ENCODE measurements at regions not wholly inside any gene's neighbourhood (a gene's known extent, or its start where the extent isn't known, plus 50 kb on each side); places are given as distances from the start of the nearest gene placed in this dataset.

- Histone ChIP-seq H3K4me1 (no peaks in the 10 kb centered on the region), H3K36me3 (no peaks in the 10 kb centered on the region), H3K27me3 (no peaks in the 10 kb centered on the region), H3K9me3 (no peaks in the 10 kb centered on the region), H3K27ac (no peak overlapping the region), H3K4me3 (no peak overlapping the region)
- TF ChIP-seq, protein P1, sequence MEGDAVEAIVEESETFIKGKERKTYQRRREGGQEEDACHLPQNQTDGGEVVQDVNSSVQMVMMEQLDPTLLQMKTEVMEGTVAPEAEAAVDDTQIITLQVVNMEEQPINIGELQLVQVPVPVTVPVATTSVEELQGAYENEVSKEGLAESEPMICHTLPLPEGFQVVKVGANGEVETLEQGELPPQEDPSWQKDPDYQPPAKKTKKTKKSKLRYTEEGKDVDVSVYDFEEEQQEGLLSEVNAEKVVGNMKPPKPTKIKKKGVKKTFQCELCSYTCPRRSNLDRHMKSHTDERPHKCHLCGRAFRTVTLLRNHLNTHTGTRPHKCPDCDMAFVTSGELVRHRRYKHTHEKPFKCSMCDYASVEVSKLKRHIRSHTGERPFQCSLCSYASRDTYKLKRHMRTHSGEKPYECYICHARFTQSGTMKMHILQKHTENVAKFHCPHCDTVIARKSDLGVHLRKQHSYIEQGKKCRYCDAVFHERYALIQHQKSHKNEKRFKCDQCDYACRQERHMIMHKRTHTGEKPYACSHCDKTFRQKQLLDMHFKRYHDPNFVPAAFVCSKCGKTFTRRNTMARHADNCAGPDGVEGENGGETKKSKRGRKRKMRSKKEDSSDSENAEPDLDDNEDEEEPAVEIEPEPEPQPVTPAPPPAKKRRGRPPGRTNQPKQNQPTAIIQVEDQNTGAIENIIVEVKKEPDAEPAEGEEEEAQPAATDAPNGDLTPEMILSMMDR (IDR thresholded peaks at IDR 0.05), result no peak
- DNase-seq (ENCODE audit: low spot score in 2 of 2), result no peak
- intact Hi-C loops (cut with DNase I), result no loop called here
These were observed 292.5 kb upstream of the SHH start for GRCh38 chr7:156104501-156105336.

DNA sequence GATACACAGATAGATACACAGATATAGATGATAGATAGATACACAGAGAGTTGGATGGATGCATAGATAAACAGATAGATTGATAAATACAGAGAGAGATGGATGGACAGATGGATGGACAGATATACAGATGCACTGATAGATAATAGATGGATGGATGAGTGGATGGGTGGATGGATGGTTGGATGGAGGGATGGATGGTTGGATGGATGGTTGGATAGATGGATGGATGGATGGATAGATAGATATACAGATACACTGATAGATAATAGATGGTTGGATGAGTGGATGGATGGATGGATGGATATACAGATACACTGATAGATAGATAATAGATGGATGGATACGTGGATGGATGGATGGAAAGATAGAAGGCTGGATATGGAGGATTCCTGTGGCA, 290.0 kb upstream of the SHH start:
- intact Hi-C loops (cut with DNase I), result no loop called here

GRCh38 chr7:156101355-156101754, 289.1 kb upstream of the SHH start:
- Histone ChIP-seq H3K27ac (no peak overlapping the region), H3K9me3 (no peaks in the 10 kb centered on the region), H3K4me3 (no peak overlapping the region), H3K36me3 (no peaks in the 10 kb centered on the region), H3K27me3 (no peaks in the 10 kb centered on the region), H3K4me1 (no peaks in the 10 kb centered on the region)
- no peak for DNase-seq (ENCODE audit: low spot score in 2 of 2)
- intact Hi-C loops (cut with DNase I), result no loop called here
- TF ChIP-seq, protein P1 (IDR thresholded peaks at IDR 0.05), result no peak

More for the DNA sequence above, 290.0 kb upstream of the SHH start:
- Histone ChIP-seq H3K4me3 (no peak overlapping the region), H3K27me3 (no peaks in the 10 kb centered on the region), H3K4me1 (no peaks in the 10 kb centered on the region), H3K27ac (no peak overlapping the region), H3K9me3 (no peaks in the 10 kb centered on the region), H3K36me3 (no peaks in the 10 kb centered on the region)
- TF ChIP-seq, protein P1 (IDR thresholded peaks at IDR 0.05), result no peak
- no peak for DNase-seq (ENCODE audit: low spot score in 2 of 2)

- intact Hi-C loops (cut with DNase I), result no loop called here
- TF ChIP-seq, protein P1 (IDR thresholded peaks at IDR 0.05), result no peak
These were observed 287.8 kb upstream of the SHH start for GRCh38 chr7:156100086-156100485.

DNA sequence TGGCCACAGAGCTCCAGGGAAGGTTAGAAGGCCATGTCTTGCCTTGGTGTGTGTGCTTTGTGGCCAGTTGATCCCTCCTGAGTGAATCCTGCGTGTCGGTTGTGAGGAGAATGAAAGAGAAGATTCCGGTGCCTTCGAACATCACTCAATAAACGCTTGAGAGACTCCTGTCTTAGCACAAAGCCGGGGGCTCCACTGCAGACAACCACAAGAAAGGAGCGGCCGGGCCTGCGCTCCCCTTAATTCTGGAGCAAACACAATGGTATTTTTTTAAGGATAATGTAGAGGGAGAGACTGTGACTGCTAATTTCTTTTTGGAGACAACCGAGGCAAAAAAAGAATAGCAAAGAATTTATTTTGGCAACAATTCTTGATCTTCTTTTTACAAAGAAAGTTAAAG, 286.8 kb upstream of the SHH start:
- Histone ChIP-seq H3K27ac (no peak overlapping the region), H3K9me3 (no peaks in the 10 kb centered on the region), H3K4me3 (no peak overlapping the region), H3K36me3 (no peaks in the 10 kb centered on the region), H3K27me3 (no peaks in the 10 kb centered on the region), H3K4me1 (no peaks in the 10 kb centered on the region)
- intact Hi-C loops (cut with DNase I), result no loop called here
- TF ChIP-seq, protein P1 (IDR thresholded peaks at IDR 0.05), result no peak
- no peak for DNase-seq (ENCODE audit: low spot score in 2 of 2)

More at GRCh38 chr7:156100086-156100485, 287.8 kb upstream of the SHH start:
- Histone ChIP-seq H3K27me3 (no peaks in the 10 kb centered on the region), H3K36me3 (no peaks in the 10 kb centered on the region), H3K9me3 (no peaks in the 10 kb centered on the region), H3K27ac (no peak overlapping the region), H3K4me1 (no peaks in the 10 kb centered on the region), H3K4me3 (no peak overlapping the region)
- DNase-seq (ENCODE audit: low spot score in 2 of 2), result no peak
